ENCODE measurements at regions not wholly inside any gene's neighbourhood (a gene's known extent, or its start where the extent isn't known, plus 50 kb on each side); places are given as distances from the start of the nearest gene placed in this dataset.

DNA sequence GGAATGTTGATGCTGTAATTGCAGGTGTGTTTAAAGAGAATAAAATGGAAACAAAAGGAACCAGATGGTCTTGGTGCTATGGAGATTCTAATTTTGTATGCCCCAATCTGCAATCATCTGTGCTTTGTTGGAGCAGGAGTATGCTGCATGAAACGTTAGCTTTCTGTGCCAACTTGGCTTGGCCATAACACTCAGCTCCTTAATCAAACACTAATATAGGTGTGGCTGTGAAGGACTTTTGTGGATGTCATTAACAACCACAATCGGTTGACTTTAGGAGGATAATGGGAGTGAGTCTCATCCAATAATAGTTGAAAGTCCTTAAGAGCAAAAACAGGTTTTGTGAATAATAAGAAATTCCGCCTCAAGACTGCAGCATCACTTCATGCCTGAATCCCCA is 399.2 kb downstream of the NLGN4X start:
- in situ Hi-C loops (cut with HindIII; ENCODE audit: low pct_unique_long_range_greater_than_20kb, low sequenced_read_pairs), result no loop called here
- DNase-seq (ENCODE audit: low read depth, low spot score), result no peak

GRCh38 chrX:5829060-5829459 is 399.6 kb downstream of the NLGN4X start:
- in situ Hi-C loops (cut with HindIII; ENCODE audit: low pct_unique_long_range_greater_than_20kb, low sequenced_read_pairs), result no loop called here
- DNase-seq (ENCODE audit: low read depth, low spot score), result no peak

GRCh38 chrX:5823903-5824302 is 404.8 kb downstream of the NLGN4X start:
- in situ Hi-C loops (cut with HindIII; ENCODE audit: low pct_unique_long_range_greater_than_20kb, low sequenced_read_pairs), result no loop called here
- DNase-seq (ENCODE audit: low read depth, low spot score), result no peak

GRCh38 chrX:5810636-5811035 is 418.0 kb downstream of the NLGN4X start:
- no peak for DNase-seq (ENCODE audit: low read depth, low spot score)
- in situ Hi-C loops (cut with HindIII; ENCODE audit: low pct_unique_long_range_greater_than_20kb, low sequenced_read_pairs), result no loop called here

- in situ Hi-C loops (cut with HindIII; ENCODE audit: low pct_unique_long_range_greater_than_20kb, low sequenced_read_pairs), result no loop called here
- DNase-seq (ENCODE audit: low read depth, low spot score), result no peak
Measured at GRCh38 chrX:5807181-5807580, 421.5 kb downstream of the NLGN4X start.

- no peak for DNase-seq (ENCODE audit: low read depth, low spot score)
- in situ Hi-C loops (cut with HindIII; ENCODE audit: low pct_unique_long_range_greater_than_20kb, low sequenced_read_pairs), result no loop called here
Measured at GRCh38 chrX:5802391-5802790, 426.3 kb downstream of the NLGN4X start.

DNA sequence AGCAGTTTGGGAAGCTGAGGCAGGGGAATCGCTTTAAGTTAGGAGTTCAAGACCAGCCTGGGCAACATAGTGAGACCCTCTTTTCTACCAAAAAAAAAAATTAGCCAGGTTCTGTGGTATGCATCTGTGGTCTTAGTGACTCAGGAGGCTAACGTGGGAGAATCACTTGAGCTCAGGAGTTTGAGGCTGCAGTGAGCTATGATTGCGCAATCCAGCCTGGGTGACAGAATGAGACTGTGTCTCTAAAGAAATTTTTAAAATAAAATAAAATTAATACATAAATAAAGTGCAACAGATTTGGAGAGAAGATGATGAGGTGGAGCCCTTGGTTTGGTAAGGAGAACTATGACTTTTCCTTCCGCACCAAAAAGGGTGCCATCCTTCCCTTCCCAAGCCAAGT is 436.9 kb downstream of the NLGN4X start:
- in situ Hi-C loops (cut with HindIII; ENCODE audit: low pct_unique_long_range_greater_than_20kb, low sequenced_read_pairs), result no loop called here
- DNase-seq (ENCODE audit: low read depth, low spot score), result no peak

- no peak for DNase-seq (ENCODE audit: low read depth, low spot score)
- in situ Hi-C loops (cut with HindIII; ENCODE audit: low pct_unique_long_range_greater_than_20kb, low sequenced_read_pairs), result no loop called here
Measured at GRCh38 chrX:5788910-5789309, 439.8 kb downstream of the NLGN4X start.

DNA sequence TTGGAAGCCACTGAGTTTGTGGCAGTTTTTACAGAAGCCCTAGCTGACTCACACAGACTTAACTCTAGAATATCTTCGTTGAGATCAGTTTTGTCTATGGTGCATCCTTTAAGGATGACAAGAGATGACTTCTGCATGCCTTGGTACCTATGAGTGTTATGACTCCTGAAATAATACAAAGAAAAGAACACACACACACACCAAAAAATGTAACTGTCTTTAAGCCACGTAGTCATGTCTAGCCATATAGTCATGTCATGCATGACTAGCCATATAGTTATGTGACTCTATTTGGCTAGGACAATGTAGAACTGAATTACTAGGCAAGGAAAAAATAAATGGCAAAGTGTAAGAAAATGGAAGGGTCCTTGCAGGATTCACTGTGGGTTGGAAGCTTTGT is 447.8 kb downstream of the NLGN4X start:
- DNase-seq (ENCODE audit: low read depth, low spot score), result no peak
- in situ Hi-C loops (cut with HindIII; ENCODE audit: low pct_unique_long_range_greater_than_20kb, low sequenced_read_pairs), result no loop called here

DNA sequence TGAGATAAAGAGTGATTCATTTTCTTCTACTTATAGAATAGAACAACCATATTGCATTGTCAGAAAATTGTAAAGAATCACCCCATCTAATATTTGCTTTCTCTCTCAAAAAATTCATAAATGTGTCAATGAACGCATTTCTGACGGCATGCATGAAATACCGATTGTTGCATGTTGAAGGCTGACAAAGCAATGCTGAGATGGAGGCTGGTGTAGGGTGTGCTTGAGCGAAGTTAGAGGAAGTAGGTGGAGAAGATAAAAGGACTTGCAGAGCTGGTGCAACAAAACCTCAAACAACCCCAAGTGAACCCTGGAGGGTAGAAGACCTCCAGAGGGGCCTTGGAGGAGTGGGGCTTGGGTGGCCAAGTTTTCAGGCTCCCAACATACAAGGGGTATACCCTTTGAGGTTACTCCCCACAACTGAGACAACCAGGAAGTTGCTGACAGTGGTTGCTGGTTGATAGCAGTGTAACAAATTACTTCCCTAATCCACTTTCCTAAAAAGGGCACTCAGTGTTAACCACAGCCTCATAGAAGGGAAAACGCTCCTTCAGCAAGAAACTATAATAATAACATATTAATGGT is 452.7 kb downstream of the NLGN4X start:
- DNase-seq (ENCODE audit: low read depth, low spot score), result no peak
- in situ Hi-C loops (cut with HindIII; ENCODE audit: low pct_unique_long_range_greater_than_20kb, low sequenced_read_pairs), result no loop called here

GRCh38 chrX:5774446-5774845 is 454.2 kb downstream of the NLGN4X start:
- in situ Hi-C loops (cut with HindIII; ENCODE audit: low pct_unique_long_range_greater_than_20kb, low sequenced_read_pairs), result no loop called here
- DNase-seq (ENCODE audit: low read depth, low spot score), result no peak

GRCh38 chrX:5771441-5771840 is 457.2 kb downstream of the NLGN4X start:
- DNase-seq (ENCODE audit: low read depth, low spot score), result no peak
- in situ Hi-C loops (cut with HindIII; ENCODE audit: low pct_unique_long_range_greater_than_20kb, low sequenced_read_pairs), result no loop called here

DNA sequence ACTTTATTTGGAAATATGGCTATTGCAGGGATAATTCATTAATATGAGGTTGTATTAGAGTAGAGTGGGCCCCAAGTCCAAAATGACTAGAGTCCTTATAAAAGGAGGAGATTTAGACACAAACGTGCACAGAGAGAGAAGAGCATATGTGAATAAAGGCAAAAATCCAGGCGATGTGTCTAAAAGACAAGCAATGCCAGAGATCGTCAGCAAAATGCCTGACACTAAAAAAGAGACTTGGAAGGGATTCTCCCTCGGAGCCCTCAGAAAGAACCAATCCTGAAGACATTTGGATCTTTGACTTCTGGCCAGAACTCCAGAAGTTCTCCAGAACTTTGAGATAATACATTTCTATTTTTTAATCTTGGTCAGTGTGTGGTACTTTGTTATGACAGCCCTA is 472.1 kb downstream of the NLGN4X start:
- DNase-seq (ENCODE audit: low read depth, low spot score), result no peak
- in situ Hi-C loops (cut with HindIII; ENCODE audit: low pct_unique_long_range_greater_than_20kb, low sequenced_read_pairs), result no loop called here

DNA sequence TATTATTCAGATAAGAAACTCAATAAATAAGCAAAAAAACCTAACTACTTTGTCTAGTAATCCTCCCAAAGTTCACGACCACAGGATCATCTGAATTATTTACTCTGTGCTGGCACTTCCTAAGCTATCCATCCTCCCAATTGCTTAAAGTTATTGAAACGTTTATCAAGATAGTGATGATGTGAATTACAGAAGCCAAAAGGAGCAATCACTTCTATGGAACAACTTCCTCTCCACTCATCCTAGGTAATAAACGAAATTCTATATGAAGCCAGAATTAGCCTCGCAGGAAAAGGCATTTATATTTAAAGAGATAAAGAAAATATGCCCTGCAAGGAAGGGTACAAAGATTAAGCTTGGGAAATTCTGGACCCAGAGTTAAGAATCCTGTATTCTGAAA is 475.4 kb downstream of the NLGN4X start:
- in situ Hi-C loops (cut with HindIII; ENCODE audit: low pct_unique_long_range_greater_than_20kb, low sequenced_read_pairs), result no loop called here
- no peak for DNase-seq (ENCODE audit: low read depth, low spot score)

DNA sequence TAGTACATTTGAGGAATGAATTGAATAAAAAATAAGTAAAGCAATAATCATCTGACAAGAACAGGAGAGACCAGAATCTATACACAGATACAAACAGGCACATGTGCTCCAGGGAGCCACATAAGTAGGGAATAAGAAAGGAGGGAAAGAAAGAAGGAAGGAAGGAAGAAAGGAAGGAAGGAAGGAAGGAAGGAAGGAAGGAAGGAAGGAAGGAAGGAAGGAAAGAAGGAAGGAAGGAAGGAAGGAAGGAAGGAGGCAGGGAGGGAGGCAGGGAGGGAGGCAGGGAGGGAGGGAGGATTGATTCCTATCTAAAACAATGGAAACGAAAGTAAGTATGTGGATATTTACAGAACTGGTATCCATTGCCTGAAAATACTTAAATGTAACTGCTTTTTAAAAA is 475.8 kb downstream of the NLGN4X start:
- DNase-seq (ENCODE audit: low read depth, low spot score), result no peak
- in situ Hi-C loops (cut with HindIII; ENCODE audit: low pct_unique_long_range_greater_than_20kb, low sequenced_read_pairs), result no loop called here

GRCh38 chrX:5748586-5749150 is 480.0 kb downstream of the NLGN4X start:
- DNase-seq (ENCODE audit: low read depth, low spot score), result no peak
- in situ Hi-C loops (cut with HindIII; ENCODE audit: low pct_unique_long_range_greater_than_20kb, low sequenced_read_pairs), result no loop called here

GRCh38 chrX:5746231-5746630 is 482.4 kb downstream of the NLGN4X start:
- DNase-seq (ENCODE audit: low read depth, low spot score), result no peak
- in situ Hi-C loops (cut with HindIII; ENCODE audit: low pct_unique_long_range_greater_than_20kb, low sequenced_read_pairs), result no loop called here

DNA sequence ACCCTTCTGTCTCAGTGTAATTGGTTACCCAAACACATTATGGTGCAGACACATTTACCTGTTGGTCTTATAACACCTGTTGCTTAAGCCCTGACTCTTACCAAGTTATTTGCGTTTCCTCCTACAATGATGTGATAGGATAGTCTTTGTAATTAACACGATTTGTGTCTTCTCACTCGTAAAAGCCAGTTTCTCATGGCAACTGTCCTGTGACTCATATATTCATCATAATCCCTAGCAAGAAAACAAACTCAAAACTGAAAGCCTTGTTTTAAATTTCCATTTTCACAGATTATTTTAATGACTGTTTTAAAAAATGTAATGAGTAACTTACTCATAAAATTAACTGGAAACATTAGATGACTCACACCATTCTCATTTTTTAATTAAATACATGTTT is 495.2 kb downstream of the NLGN4X start:
- DNase-seq (ENCODE audit: low read depth, low spot score), result no peak
- in situ Hi-C loops (cut with HindIII; ENCODE audit: low pct_unique_long_range_greater_than_20kb, low sequenced_read_pairs), result no loop called here

DNA sequence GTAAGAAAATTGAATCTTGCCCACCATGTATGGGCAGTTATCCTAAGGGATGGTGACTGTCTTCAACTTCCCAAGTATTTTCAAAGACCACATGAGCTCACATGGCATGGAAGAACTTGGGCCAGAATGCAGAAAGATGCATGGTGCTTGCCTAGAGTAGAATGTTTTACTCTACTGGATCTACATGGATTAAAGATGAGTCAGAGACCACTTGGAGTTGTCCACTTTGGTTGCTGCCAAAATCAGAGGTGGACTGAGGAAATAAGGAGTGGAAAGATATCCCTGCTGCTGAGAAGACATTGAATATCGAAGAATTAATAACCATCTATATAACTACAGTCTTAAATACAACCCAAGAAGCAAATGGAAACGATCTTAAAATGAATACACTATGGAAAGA is 498.1 kb downstream of the NLGN4X start:
- DNase-seq (ENCODE audit: low read depth, low spot score), result no peak
- in situ Hi-C loops (cut with HindIII; ENCODE audit: low pct_unique_long_range_greater_than_20kb, low sequenced_read_pairs), result no loop called here

DNA sequence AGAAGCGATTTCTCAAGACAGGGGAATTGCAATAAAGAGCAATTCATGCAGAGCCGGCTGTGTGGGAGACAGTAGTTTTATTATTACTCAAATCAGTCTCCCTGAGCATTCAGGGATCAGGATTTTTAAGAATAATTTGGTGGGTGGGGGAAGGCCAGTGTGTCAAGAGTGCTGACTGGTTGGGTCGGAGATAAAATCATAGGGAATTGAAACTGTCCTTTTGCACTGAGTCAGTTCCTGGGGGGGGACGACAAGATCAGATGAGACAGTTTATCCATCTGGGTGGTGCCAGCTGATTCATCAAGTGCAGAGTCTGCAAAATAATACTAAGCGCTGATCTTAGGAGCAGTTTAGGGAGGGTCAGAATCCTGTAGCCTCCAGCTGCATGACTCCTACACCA is 502.4 kb downstream of the NLGN4X start:
- in situ Hi-C loops (cut with HindIII; ENCODE audit: low pct_unique_long_range_greater_than_20kb, low sequenced_read_pairs), result no loop called here
- no peak for DNase-seq (ENCODE audit: low read depth, low spot score)

All from SK-MEL-5 (cell line).